Astrocyte of the hippocampus (primary cell): ENCODE measurements at regions not wholly inside any gene's neighbourhood (a gene's known extent, or its start where the extent isn't known, plus 50 kb on each side); places are given as distances from the start of the nearest gene placed in this dataset.
"Not testable (repeated sequence)": the region's sequence is repeated elsewhere in the genome, so short reads cannot be mapped to it uniquely, and the experiment has no call there.

ENCODE experiments used
- DNase-seq: peaks from one replicate; pipeline ENCODE4 v3.0.0; 2011; ENCODE audit warnings: low read depth, low spot score

DNA sequence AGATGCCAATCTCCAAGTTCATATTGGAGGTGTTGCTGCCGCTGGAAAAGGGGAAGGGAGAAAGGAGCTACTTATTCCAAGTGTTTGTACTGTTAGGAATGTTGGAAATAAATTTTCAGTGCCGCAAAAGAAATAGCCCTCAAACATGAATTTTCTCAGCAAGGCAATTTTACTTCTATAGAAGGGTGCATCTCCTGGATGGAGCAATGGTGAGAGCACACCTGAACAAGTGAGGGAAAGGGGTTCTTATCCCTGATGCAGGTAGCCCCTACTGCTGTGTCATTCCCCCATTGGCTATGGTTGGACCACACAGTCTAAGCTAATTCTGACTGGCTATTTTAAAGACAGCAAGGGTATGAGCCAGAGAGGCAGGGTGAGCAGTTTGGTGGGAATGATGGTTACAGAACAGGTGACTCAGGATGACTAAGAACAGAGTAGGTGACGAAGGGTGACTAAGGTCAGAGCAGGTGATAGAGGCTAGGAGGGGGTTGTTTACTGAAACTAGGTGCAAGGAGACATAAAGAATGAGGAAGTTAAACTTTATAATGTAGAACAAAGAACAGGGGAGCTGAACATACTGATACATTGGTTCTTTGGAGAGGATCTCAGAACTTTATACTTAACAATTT is 503.5 kb downstream of the EDEM1 start:
- DNase-seq = no peak

DNA sequence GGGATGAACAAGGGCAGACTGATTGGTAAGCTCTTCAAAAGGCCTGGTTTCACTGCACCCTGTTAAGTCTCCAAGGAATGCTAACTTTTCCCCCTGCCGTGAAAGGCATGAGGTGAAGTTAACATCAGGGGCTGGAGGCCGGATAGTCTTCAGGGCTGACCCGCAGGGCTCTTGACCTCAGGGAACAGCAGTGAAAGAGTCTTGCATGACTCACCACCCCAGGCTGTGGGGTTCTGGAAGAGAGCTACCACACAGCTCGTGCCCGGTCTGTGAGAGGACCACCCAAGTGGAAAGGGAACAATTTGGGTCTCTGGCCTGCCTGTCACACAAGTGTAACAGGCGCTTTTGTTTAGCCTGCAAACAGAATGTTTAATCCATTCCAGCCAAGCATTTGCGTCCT is 504.9 kb downstream of the EDEM1 start:
- no peak for DNase-seq

DNA sequence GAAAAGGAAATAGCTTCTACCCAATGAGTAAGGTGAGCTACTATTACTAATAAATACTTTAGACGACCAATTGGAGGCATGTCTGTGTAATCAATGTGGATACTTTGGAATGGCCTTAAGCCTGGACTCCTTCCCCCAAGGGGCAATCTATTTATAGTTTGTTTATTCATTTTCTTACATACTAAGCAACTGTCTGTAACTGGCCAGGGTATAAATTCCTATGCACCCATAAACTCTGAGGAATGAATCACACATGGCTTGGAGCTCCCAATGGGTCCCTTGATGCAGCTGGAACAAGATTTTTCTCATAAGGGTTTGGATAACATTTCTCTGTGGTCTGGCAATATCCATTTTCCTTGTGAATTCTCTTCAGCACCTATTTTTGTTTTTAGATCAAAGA is 506.8 kb downstream of the EDEM1 start:
- no peak for DNase-seq

DNA sequence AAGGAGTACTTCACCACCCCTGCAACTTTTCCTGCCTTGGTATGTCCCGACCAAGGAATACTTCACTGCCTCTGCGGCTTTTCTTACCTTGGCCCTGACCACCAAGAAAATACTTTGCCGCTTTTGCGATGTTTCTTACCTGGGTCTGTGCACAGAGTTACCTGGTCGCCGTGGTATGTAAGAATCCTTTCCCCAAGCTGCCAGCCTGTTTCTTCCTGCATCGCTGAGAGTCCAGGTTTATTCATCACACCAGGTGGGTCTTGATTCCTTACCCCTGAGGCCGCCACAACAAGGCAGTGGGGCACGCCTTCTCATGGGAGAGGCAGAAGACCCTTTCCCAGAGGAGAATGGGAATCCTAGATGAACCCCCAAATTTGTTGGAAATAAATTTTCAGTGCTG is 511.3 kb downstream of the EDEM1 start:
- no peak for DNase-seq

DNA sequence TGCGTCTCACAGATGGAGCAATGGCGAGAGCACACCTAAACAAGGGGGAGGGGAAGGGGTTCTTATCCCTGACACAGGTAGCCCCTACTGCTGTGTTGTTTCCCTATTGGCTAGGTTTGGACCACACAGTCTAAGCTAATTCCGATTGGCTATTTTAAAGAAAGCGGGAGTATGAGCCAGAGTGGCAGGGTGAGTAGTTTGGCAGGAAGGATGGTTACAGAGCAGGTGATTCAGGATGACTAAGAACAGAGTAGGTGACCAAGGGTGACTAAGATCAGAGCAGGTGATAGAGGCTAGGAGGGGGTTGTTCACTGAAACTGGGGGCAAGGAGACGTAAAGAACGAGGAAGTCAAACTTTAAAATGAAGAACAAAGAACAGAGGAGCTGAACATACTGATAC is 511.8 kb downstream of the EDEM1 start:
- no peak for DNase-seq

DNA sequence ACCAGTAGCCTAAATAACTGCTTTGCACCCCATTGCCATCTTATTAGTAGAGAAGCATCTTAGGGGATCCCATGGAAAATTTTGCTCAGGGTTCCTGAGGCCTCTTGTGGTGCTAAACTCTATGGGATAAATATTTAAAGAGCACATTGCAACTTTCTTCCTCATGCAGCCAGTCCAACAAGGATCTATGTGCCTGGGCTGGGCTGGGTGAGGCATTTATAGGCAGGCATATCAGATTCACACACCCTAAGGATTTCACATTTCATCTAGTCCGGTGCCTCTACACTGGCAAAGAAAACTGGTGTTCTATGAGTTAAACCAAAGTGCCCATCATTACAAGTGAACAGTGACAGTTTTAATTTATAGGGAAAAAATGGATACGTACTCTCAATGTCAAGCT is 512.3 kb downstream of the EDEM1 start:
- DNase-seq = no peak

DNA sequence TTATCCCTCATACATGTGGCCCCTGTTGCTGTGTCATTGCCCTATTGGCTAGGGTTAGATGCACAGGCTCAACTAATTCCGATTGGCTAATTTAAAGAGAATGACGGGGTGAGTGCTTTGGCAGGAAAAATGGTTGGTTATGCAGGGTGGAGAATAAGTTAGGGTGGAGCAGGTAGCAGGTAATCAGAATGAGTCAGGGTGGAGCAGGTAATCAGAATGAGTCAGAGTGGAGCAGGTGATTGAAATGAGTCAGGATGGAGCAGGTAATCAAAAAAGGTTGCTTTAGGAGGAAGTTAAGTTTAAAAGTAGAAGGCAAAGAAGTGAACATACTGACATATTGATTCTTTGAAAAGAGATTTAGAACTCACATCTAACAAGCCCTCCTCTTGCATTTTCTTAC is 513.5 kb downstream of the EDEM1 start:
- not testable (repeated sequence) for DNase-seq

DNA sequence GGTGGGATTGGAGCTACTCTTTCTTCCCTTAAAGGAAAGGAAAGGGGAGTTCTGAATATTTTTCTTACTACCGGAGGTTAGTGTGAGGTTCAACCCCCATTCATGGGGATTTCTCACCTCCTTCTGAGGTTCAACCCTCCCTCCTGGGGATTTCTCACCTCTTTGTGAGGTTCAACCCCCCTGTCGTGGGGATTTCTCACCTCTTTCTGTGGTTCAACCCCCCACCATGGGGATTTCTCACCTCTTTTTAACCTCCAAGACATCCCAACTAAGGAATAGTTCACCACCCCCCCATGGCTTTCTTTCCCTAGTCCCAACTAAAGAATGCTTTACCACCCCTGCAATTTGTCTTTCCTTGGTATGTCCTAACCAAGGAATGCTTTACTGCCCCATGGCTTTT is 520.3 kb downstream of the EDEM1 start:
- DNase-seq = no peak

DNA sequence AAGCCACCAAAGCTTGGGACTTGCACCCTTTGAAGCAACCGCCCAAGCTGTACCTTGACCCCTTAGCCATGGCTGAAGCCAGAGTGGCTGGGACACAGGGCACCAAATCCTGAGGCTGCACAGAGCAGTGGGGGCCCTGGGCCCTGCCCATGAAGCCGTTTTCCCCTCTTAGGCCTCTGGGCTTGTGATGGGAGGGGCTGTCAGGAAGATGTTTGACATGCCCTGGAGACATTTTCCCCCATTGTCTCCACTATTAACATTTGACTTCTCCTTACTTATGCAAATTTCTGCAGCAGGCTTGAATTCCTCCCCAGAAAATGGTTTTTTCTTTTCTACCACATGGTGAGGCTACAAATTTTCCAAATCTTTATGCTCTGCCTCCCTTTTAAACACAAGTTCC is 522.2 kb downstream of the EDEM1 start:
- DNase-seq = no peak

DNA sequence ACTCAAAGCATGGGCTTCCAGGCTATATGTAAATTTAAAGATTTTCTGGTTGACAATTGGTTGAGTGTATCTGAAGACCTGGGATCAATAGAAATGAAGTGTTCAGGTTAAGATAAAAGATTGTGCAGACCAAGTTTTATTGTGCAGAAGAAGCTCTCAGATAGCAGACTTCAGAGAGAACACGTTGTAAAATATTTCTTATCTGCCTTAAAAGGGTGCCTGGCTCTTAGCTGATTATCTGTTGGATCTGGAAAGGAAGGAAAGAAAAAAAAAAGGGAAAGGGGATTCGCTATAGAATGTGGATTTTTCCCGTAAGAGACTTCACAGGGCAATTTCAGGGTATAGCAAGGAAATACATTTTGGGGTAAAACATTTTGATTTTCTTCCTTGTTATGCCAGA is 523.2 kb downstream of the EDEM1 start:
- no peak for DNase-seq

DNA sequence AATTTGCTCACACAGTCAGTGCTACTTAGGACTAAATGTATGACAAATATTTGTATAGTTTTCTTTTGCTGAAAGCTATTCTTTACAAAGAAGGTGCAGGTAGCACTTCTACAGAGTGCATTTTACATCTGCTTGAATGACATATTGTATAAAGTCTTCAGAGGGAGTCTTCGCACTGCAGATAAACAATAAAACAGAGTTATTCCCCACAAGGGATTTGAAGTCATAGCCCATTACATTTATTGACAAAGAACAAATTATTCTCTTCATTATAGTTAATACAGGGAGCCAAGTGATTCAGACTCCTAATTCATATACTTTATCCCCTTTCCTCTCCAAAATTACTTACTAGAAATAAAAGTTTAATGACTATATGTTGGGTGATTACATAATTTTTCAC is 529.7 kb downstream of the EDEM1 start:
- no peak for DNase-seq

DNA sequence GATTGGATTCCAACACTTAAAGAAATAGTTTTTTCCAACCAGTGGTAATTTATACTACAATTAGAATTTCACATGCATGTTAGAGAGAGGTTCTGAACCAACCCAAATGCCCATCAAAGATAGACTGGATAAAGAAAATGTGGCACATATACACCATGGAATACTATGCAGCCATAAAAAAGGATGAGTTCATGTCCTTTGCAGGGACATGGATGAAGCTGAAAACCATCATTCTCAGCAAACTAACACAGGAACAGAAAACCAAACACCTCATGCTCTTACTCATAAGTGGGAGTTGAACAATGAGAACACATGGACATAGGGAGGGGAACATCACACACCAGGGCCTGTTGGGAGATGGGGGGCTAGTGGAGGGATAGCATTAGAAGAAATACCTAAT is 532.2 kb downstream of the EDEM1 start:
- not testable (repeated sequence) for DNase-seq

DNA sequence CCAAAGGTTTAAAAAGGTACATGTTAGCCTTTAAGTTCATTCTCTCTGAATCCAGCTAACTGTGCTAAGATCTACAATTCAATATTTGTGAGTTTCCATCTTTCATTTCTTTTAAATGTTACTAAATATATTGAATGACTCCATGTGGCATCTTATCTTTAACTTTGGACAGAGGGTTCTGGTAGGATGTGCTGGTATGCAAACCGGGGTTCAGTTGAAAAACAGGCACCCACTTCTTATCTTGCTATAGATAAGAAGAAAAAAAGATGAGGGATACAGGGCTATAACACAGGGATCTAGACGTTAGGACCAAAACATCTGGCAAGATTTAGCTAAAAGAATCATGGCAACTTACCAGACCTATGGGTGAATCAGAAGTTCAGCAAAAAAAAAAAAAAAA is 538.3 kb downstream of the EDEM1 start:
- no peak for DNase-seq

DNA sequence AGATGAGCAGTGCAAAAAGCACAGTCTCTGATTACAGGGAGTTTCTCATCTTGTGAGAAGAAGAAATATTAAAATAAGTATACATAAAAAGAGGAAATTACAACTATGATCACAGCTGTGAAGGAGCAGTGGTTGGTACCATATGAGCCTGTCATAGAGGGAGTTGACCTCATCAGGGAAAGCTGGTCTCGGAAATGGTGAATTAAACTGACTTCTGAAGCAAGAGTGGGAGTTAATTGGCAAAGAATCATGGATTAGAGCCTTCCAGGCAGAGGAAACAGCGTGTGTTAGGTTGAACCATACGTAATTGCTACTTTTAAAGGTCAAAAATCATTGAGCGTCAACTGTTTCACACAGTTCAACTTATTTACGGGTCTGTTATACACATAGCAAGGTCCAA is 539.1 kb downstream of the EDEM1 start:
- no peak for DNase-seq

DNA sequence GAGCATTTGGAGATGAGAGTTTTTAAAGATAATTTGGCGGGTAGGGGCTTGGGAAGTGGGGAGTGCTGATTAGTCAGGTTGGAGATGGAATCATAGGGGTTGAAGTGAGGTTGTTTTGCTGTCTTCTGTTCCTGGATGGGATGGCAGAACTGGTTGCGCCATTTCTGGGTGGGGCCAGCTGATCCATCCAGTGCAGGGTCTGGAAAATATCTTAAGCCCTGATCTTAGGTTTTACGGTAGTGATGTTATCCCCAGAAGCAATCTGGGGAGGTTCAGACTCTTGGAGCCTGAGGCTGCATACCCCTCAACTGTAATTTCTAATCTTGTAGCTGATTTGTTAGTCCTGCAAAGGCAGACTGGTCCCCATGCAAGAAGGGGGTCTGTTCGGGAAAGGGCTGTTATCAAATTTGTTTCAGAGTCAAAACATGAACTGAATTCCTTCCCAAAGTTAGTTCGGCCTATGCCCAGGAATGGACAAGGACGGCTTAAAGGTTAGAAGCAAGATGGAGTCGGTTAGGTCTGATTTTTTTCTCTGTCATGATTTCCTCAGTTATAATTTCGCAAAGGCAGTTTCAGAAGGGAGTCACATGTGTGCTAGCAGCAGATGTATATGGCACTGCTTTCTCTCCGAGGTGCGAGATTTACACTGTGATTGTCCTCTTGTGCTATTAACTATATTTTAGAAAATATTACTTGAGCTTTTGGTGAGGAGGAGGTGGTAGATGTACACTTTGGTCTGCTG is 540.4 kb downstream of the EDEM1 start:
- no peak for DNase-seq

DNA sequence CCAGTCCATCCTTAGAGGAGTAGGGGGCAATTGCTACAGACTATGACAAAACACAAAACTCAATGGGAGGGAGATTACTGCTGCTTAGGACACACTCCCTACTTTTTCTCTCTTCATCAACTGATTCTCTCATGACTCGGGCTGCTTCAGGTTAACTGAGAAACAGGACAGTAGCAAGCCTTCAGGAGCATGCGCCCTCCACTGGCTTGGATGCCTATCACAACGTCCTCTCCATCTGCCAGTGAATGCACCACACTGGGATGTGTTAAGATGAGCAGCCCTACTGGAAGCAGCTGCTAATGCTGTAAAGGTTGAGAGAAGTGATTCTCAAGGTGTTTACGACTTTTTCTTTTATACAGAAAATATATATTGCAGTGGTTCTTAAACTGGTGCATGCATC is 542.3 kb downstream of the EDEM1 start:
- no peak for DNase-seq

DNA sequence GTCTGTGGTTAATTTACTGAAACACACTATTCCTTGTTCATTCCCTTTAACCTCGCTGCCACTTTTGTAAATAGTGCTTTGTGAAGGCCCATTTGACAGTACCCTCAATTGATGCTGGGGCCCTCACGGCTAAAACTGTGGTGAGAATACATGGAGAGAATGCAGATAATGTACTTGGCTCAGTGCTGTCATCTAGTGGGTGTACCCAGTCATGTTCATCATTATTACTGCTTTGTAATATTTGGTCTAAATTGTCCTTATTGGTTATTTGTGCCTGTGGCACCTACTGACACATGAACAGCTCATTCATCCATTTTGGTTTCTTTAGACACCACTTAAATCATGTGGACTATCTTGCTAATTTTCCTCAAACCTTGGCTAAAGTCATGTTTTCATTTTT is 543.6 kb downstream of the EDEM1 start:
- no peak for DNase-seq

DNA sequence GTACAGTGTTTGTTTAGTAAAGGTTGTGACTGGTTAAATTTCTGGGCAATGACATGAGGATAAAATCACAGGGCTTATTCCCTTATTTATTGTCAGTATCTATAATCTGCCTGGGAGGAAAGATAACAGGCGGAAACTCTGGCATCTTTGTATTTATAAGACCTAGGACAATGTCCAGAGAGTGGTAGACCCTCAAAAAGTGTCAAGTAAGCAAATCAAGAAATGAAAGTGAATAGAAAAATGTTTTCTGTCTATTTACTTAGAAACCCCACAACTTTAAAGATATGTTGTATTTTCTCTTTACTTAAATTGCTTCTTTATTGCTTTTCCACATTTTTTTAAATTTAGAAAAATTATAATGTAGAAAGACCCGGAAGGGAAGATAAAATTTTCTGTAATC is 544.6 kb downstream of the EDEM1 start:
- no peak for DNase-seq

DNA sequence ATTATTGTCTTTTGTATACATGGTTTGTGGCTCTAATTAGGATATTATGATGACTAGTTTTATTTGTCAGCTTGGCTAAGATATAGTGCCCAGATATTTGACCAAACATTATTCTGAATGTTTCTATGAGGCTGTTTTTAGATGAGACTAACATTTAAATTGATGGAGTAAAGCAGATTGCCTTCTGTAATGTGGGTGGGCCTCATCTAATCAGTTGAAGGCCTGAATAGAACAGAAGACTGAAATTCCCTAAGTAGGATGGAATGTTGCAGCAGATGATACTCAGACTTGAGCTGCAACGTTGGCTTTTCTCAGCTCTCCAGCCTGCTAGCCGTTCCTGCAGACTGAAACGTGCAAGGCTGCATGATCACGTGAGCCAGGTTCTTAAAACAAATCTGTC is 546.5 kb downstream of the EDEM1 start:
- DNase-seq = no peak

DNA sequence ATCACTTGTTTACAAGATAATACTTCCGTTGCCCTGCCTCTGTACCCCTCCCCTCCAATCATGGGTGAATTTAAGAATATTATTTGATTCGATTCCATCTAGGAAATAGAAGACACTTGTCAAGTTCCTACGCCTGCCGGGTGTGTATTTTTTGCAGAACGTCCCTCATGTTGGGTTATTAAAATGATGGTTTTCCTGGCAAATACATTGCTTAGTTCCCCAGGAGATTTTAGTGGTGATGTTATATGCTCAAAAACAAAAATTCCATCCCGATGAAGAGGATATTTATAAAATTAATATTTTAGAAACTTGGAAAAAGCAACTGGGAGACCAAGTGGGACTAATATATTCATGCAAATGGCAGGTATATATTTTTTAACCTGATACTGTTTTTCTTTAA is 548.4 kb downstream of the EDEM1 start:
- no peak for DNase-seq

DNA sequence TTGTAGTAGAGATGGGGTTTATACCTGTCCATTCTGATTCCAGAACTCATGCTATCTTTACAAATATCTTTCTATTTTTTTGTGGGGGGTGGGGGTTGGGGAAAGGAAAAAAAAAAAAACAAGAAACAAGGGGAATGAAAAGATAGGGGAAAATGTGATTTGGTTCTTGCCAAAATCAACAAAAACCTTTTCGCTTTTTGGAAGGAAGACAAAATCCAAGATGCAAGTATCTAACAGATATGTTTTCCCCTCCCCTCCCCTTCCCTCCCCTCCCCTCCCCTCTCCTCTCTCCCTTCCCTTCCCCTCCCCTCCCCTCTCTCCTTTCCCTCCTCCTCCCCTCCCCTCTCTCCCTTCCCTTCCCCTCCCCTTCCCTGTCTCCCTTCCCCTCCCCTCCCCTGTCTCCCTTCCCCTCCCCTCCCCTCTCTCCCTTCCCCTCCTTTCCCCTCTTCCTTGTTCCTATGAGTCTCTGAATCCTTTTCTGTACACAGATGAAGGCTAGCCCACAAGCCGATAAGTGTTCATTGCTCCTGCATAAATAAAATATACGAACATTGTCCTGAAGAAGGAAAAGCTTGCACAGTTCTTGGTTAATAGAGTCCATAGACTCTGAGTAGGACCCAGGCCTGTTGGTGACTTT is 551.9 kb downstream of the EDEM1 start:
- no peak for DNase-seq

DNA sequence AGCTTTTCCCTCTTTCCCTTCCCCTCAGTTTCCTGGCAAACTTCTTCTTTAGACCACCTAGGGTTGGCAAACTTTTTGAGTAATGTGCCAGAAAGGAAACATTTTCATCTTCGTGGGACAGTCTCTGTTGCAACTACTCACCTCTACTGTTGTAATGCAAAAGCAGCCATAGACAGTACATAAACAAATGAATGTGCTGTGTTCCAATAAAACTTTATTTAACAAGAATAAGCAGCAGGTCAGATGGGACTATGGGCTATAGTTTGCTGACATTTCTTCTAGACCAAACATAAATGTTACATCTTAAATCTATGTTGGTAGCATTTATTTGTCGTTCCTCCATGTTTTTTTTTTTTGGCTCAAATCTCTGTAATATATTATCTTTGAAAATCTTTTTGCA is 552.4 kb downstream of the EDEM1 start:
- no peak for DNase-seq

DNA sequence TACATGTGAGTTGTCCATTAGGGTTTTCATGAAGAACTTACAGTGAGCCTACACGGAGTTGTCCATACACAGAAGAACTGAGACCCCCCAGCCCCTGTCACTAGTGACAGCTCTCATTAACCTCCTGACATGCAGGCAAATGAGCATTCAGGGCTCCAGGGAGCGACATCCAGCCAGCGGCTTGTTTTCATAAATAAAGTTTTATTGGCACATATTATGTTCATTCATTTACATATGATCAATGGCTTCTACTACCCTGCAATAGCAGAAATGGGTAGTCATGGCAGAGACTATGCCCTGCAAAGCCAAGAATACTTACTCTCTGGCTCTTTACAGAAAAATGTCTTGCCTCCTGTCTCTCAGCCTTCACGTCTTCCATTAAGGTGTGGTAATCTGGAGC is 553.5 kb downstream of the EDEM1 start:
- DNase-seq = no peak
